ENCODE measurements at regions not wholly inside any gene's neighbourhood (a gene's known extent, or its start where the extent isn't known, plus 50 kb on each side); places are given as distances from the start of the nearest gene placed in this dataset.

- no peak for TF ChIP-seq CTCF (optimal IDR thresholded peaks at IDR 0.05 in 1 of 3, IDR thresholded peaks at IDR 0.05 in 1 of 3, conservative IDR thresholded peaks at IDR 0.05 in 1 of 3; ENCODE audit: extremely low read depth in 1 of 3, insufficient read depth in 2 of 3, low read length in 3 of 3)
- no peak for TF ChIP-seq EZH2 (IDR thresholded peaks at IDR 0.05; ENCODE audit: low read length)
These were observed 353.6 kb upstream of the TRIB2 start for GRCh38 chr2:12363138-12363537.
